SK-N-SH treated with all-trans-retinoic acid at 6 μM for 48 hours (cell line): ENCODE measurements at regions not wholly inside any gene's neighbourhood (a gene's known extent, or its start where the extent isn't known, plus 50 kb on each side); places are given as distances from the start of the nearest gene placed in this dataset.
A peak's percentile ranks its signal among the peaks of the same experiment; 100 is the strongest.

Source experiments
- ATAC-seq: fragments of 200-7000 bp; cut with Tn5 transposase; 3 replicates; pipeline ENCODE4 v1.9.1; 2020; ENCODE audit warnings: mild to moderate bottlenecking, moderate library complexity
- ARNTL ChIP-seq: fragments of 450-650 bp; formaldehyde crosslinking; IDR thresholded peaks from 2 replicates; pipeline ENCODE4 v1.5.0; 2020; ENCODE audit warnings: low read depth, mild to moderate bottlenecking, moderate library complexity, borderline replicate concordance
- CSDC2 ChIP-seq: fragments of 250-450 bp; sonication (Bioruptor Pico); IDR thresholded peaks from 2 replicates; pipeline ENCODE4 v1.5.0; 2020; ENCODE audit warnings: mild to moderate bottlenecking, moderate library complexity
- ESRRG ChIP-seq: fragments of 250-450 bp; sonication (Bioruptor Pico); IDR thresholded peaks from 2 replicates; pipeline ENCODE4 v1.6.1; 2021; ENCODE audit warnings: mild to moderate bottlenecking
- ISL1 ChIP-seq: fragments of 250-450 bp; sonication (Bioruptor Pico); IDR thresholded peaks from 2 replicates; pipeline ENCODE4 v2.1.2; 2022; ENCODE audit warnings: mild to moderate bottlenecking, moderate library complexity
- OSR1 ChIP-seq: fragments of 250-450 bp; sonication (Bioruptor Pico); IDR thresholded peaks from 2 replicates; pipeline ENCODE4 v1.8.0; 2022; ENCODE audit warnings: moderate library complexity, mild to moderate bottlenecking, inconsistent platforms
- PATZ1 ChIP-seq: fragments of 250-450 bp; sonication (Bioruptor Pico); IDR thresholded peaks from 2 replicates; pipeline ENCODE4 v1.8.0; 2020; ENCODE audit warnings: mild to moderate bottlenecking, moderate library complexity, borderline replicate concordance
- POU6F1 ChIP-seq: fragments of 250-450 bp; sonication (Bioruptor Pico); IDR thresholded peaks from 2 replicates; pipeline ENCODE4 v1.8.0; 2021; ENCODE audit warnings: low read depth, mild to moderate bottlenecking, moderate library complexity, borderline replicate concordance
- PPARA ChIP-seq: fragments of 250-450 bp; sonication (Bioruptor Pico); IDR thresholded peaks from 2 replicates; pipeline ENCODE4 v1.5.0; 2020; ENCODE audit warnings: mild to moderate bottlenecking, borderline replicate concordance
- RARB ChIP-seq: fragments of 250-450 bp; sonication (Bioruptor Pico); IDR thresholded peaks from 2 replicates; pipeline ENCODE4 v1.8.0; 2021; ENCODE audit warnings: mild to moderate bottlenecking, moderate library complexity
- SNAI2 ChIP-seq: fragments of 250-450 bp; sonication (Bioruptor Pico); IDR thresholded peaks from 2 replicates; pipeline ENCODE4 v1.5.0; 2020; ENCODE audit warnings: mild to moderate bottlenecking, moderate library complexity
- TCF4 ChIP-seq: fragments of 250-450 bp; sonication (Bioruptor Pico); IDR thresholded peaks from 2 replicates; pipeline ENCODE4 v1.8.0; 2021; ENCODE audit warnings: mild to moderate bottlenecking, moderate library complexity, borderline replicate concordance
- TOX ChIP-seq: fragments of 250-450 bp; sonication (Bioruptor Pico); IDR thresholded peaks from 2 replicates; pipeline ENCODE4 v1.8.0; 2021; ENCODE audit warnings: mild to moderate bottlenecking, moderate library complexity, borderline replicate concordance
- TSHZ2 ChIP-seq: fragments of 250-450 bp; sonication (Bioruptor Pico); IDR thresholded peaks from 2 replicates; pipeline ENCODE4 v1.5.0; 2020; ENCODE audit warnings: mild to moderate bottlenecking, moderate library complexity
- ZC3H10 ChIP-seq: fragments of 250-450 bp; sonication (Bioruptor Pico); IDR thresholded peaks from 2 replicates; pipeline ENCODE4 v1.5.1; 2021; ENCODE audit warnings: mild to moderate bottlenecking, moderate library complexity
- ZFP30 ChIP-seq: fragments of 450-650 bp; formaldehyde crosslinking; IDR thresholded peaks from 2 replicates; pipeline ENCODE4 v1.5.0; 2022; ENCODE audit warnings: mild to moderate bottlenecking, moderate library complexity
- ZNF70 ChIP-seq: fragments of 450-650 bp; formaldehyde crosslinking; IDR thresholded peaks from 2 replicates; pipeline ENCODE4 v1.5.0; 2020; ENCODE audit warnings: mild to moderate bottlenecking, moderate library complexity
- ZNF8 ChIP-seq: fragments of 450-650 bp; formaldehyde crosslinking; IDR thresholded peaks from 2 replicates; pipeline ENCODE4 v1.5.0; 2020; ENCODE audit warnings: mild to moderate bottlenecking, moderate library complexity
- TF ChIP-seq, protein P1 (sequence below): fragments of 250-450 bp; sonication (Bioruptor Pico); IDR thresholded peaks from 2 replicates; pipeline ENCODE4 v1.5.1; 2021; ENCODE audit warnings: mild to moderate bottlenecking, moderate library complexity
- TF ChIP-seq, protein P2 (sequence below): fragments of 250-450 bp; sonication (Bioruptor Pico); IDR thresholded peaks from 2 replicates; pipeline ENCODE4 v1.5.1; 2020; ENCODE audit warnings: low read depth, mild to moderate bottlenecking, moderate library complexity

GRCh38 chr12:47012552-47012951 lies 66.9 kb upstream of the PCED1B start:
- ATAC-seq, result no peak
- TF ChIP-seq, protein P1, sequence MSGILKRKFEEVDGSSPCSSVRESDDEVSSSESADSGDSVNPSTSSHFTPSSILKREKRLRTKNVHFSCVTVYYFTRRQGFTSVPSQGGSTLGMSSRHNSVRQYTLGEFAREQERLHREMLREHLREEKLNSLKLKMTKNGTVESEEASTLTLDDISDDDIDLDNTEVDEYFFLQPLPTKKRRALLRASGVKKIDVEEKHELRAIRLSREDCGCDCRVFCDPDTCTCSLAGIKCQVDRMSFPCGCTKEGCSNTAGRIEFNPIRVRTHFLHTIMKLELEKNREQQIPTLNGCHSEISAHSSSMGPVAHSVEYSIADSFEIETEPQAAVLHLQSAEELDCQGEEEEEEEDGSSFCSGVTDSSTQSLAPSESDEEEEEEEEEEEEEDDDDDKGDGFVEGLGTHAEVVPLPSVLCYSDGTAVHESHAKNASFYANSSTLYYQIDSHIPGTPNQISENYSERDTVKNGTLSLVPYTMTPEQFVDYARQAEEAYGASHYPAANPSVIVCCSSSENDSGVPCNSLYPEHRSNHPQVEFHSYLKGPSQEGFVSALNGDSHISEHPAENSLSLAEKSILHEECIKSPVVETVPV (CRISPR knock-in tag), result no peak

DNA sequence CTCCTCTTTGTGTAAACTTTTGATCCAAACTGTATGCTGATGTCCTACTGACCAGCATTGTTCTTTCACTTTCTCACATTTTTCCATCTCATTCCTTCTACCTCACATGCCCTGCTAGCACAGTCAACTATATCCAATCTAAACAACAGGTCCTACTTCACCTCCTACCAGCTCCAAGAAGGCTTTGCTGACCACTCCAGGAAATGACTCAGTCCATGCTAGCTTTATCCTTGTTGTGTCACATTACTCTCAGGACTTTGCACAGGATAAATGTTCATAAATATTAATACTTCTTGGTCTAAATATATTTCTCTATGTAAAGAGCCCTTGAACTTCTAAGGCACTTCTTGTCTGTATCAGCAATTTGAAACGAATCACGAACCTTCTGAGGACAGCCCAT lies 64.9 kb upstream of the PCED1B start:
- no peak for TF ChIP-seq PATZ1
- peak; percentile 56; the same call in 1 of the 2 replicates for TF ChIP-seq TOX (CRISPR knock-in tag)

DNA sequence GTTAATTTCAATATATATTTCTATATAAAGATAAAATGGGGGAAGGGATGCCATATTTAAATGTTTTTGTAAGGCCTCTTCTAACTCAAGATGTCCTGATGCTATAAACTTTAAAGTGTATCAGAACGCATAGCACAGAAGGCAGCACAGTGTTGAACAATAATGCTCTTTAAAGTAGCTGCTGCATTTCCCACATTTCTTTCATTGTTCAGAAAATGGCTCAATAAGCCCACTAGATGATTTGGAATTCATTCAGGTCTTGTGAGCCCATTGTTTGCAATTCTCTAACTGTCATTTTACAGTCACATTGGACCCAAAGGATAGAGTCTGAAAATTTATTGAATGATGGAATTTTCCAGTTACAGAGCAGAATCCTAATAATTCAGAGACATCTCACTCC lies 64.0 kb upstream of the PCED1B start:
- no peak for TF ChIP-seq PPARA (CRISPR knock-in tag)
- TF ChIP-seq OSR1 (CRISPR knock-in tag), result no peak
- no peak for TF ChIP-seq ZFP30 (CRISPR knock-in tag)
- TF ChIP-seq TCF4 (CRISPR knock-in tag), result no peak
- no peak for TF ChIP-seq ZNF70
- no peak for TF ChIP-seq RARB
- TF ChIP-seq, protein P2, sequence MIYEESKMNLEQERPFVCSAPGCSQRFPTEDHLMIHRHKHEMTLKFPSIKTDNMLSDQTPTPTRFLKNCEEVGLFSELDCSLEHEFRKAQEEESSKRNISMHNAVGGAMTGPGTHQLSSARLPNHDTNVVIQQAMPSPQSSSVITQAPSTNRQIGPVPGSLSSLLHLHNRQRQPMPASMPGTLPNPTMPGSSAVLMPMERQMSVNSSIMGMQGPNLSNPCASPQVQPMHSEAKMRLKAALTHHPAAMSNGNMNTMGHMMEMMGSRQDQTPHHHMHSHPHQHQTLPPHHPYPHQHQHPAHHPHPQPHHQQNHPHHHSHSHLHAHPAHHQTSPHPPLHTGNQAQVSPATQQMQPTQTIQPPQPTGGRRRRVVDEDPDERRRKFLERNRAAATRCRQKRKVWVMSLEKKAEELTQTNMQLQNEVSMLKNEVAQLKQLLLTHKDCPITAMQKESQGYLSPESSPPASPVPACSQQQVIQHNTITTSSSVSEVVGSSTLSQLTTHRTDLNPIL (CRISPR knock-in tag), result no peak
- TF ChIP-seq ARNTL, result no peak
- no peak for TF ChIP-seq SNAI2 (CRISPR knock-in tag)
- no peak for TF ChIP-seq PATZ1
- TF ChIP-seq, protein P1 (CRISPR knock-in tag), result no peak
- no peak for TF ChIP-seq ESRRG (CRISPR knock-in tag)
- no peak for TF ChIP-seq CSDC2
- no peak for TF ChIP-seq ZC3H10 (CRISPR knock-in tag)
- no peak for TF ChIP-seq ZNF8
- no peak for TF ChIP-seq POU6F1 (CRISPR knock-in tag)
- no peak for TF ChIP-seq TSHZ2 (CRISPR knock-in tag)
- no peak for TF ChIP-seq ISL1
- TF ChIP-seq, all 23 proteins: peak for 0

More for the DNA sequence above, 64.9 kb upstream of the PCED1B start:
- ATAC-seq, result peak; percentile 89

More for the DNA sequence above, 64.0 kb upstream of the PCED1B start:
- ATAC-seq, result no peak
